SK-N-SH (cell line): ENCODE measurements at regions not wholly inside any gene's neighbourhood (a gene's known extent, or its start where the extent isn't known, plus 50 kb on each side); places are given as distances from the start of the nearest gene placed in this dataset.

Source experiments
- CTCF ChIA-PET: fragments of 300-600, 350-600 bp; formaldehyde crosslinking; extraction: SDS; loops from one replicate; lab custom pipeline; 2021; lab: Yijun Ruan, JAX
- POLR2A ChIA-PET: fragments of 350-600 bp; sonication (Branson Sonifier 250); formaldehyde crosslinking; extraction: SDS; loops from one replicate; lab custom pipeline; 2020; ENCODE audit warnings: antibody characterized with exemption, inconsistent platforms; lab: Yijun Ruan, JAX
- DNase-seq: peaks from one replicate; pipeline ENCODE4 v3.0.0; 2012
- H2AFZ ChIP-seq: fragments of 200-600 bp; sonication (generic); 2 replicates; pipeline ENCODE4 v1.8.1; 2016; ENCODE audit warnings: antibody characterized with exemption, mild to moderate bottlenecking, low read depth
- H3F3A ChIP-seq: fragments of 200-600 bp; sonication (generic); replicated peaks from 2 replicates; pipeline ENCODE3; 2016; ENCODE audit warnings: antibody characterized with exemption, mild to moderate bottlenecking; ENCODE audit not compliant: insufficient read depth
- H3K27ac ChIP-seq, 2 experiments: fragments of 200-500 bp in 1 of 2; fragments of 200-600 bp in 1 of 2; sonication (Bioruptor generic) in 1 of 2; sonication (generic), shearing (Covaris generic) in 1 of 2; 2 replicates each; pipeline versions ENCODE4 v1.5.1 to v1.6.1; 2014 to 2016; ENCODE audit warnings: low read depth in 2 of 2, inconsistent platforms in 1 of 2, low read length in 1 of 2, mild to moderate bottlenecking in 1 of 2, mixed read lengths in 1 of 2
- H3K27me3 ChIP-seq: fragments of 200-600 bp; sonication (generic), shearing (Covaris generic); 2 replicates; pipeline ENCODE4 v1.6.1; 2016; ENCODE audit warnings: mixed run types; ENCODE audit not compliant: insufficient read depth
- H3K36me3 ChIP-seq, 2 experiments: fragments of 200-500 bp in 1 of 2; fragments of 200-600 bp in 1 of 2; sonication (Bioruptor generic) in 1 of 2; sonication (generic) in 1 of 2; replicated peaks in 1 of 2; 2 replicates each; pipeline versions ENCODE3 to v1.5.1; 2014 to 2016; ENCODE audit warnings: low read length in 1 of 2, mild to moderate bottlenecking in 1 of 2; ENCODE audit not compliant: insufficient read depth in 2 of 2, control insufficient read depth in 1 of 2
- H3K4me1 ChIP-seq, 2 experiments: fragments of 200-500 bp in 1 of 2; fragments of 200-600 bp in 1 of 2; sonication (Bioruptor generic) in 1 of 2; sonication (generic), shearing (Covaris generic) in 1 of 2; 2 replicates each; pipeline versions ENCODE4 v1.5.1 to v1.6.1; 2014 to 2016; ENCODE audit warnings: low read depth in 1 of 2, low read length in 1 of 2, mixed run types in 1 of 2; ENCODE audit not compliant: insufficient read depth in 2 of 2, control insufficient read depth in 1 of 2
- H3K4me2 ChIP-seq: fragments of 200-600 bp; sonication (generic), shearing (Covaris generic); 2 replicates; pipeline ENCODE4 v1.6.1; 2017; ENCODE audit warnings: mixed run types
- H3K4me3 ChIP-seq, 2 experiments: fragments of 200-500 bp in 1 of 2; fragments of 200-600 bp in 1 of 2; sonication (Bioruptor generic) in 1 of 2; sonication (generic), shearing (Covaris generic) in 1 of 2; 2 replicates each; pipeline versions ENCODE4 v1.5.1 to v1.8.1; 2014 to 2016; ENCODE audit warnings: low read depth in 2 of 2, inconsistent platforms in 1 of 2, low read length in 1 of 2, mild to moderate bottlenecking in 1 of 2, mixed read lengths in 1 of 2, moderate library complexity in 1 of 2
- H3K79me2 ChIP-seq: fragments of 200-600 bp; sonication (generic); 2 replicates; pipeline ENCODE4 v1.8.1; 2017; ENCODE audit warnings: mild to moderate bottlenecking; ENCODE audit not compliant: insufficient read depth
- H3K9ac ChIP-seq: fragments of 200-600 bp; sonication (generic); 2 replicates; pipeline ENCODE4 v1.6.1; 2017; ENCODE audit warnings: mixed run types
- H3K9me2 ChIP-seq: fragments of 200-600 bp; sonication (generic); 2 replicates; pipeline ENCODE4 v1.6.1; 2017; ENCODE audit warnings: mixed run types
- H3K9me3 ChIP-seq: fragments of 200-600 bp; sonication (generic); 2 replicates; pipeline ENCODE4 v1.6.1; 2017; ENCODE audit warnings: mixed run types, mild to moderate bottlenecking, moderate library complexity
- H4K20me1 ChIP-seq: fragments of 200-600 bp; sonication (generic); 2 replicates; pipeline ENCODE4 v1.6.1; 2017; ENCODE audit warnings: mild to moderate bottlenecking, mixed run types; ENCODE audit not compliant: insufficient read depth
- CHD2 ChIP-seq: fragments of 150-350 bp; IDR thresholded peaks from 2 replicates; pipeline ENCODE4 v1.6.1; 2018; ENCODE audit warnings: low read length; ENCODE audit not compliant: partially characterized antibody
- CTCF ChIP-seq: fragments of 200-600 bp; sonication (generic); IDR thresholded peaks from 2 replicates; pipeline ENCODE4 v1.6.1; 2017; ENCODE audit warnings: antibody characterized with exemption, mild to moderate bottlenecking, moderate library complexity
- EP300 ChIP-seq, 2 experiments: IDR thresholded peaks; 2 replicates each; pipeline versions ENCODE4 v1.4.0 to v1.6.1; 2012; ENCODE audit warnings: borderline replicate concordance in 1 of 2, low read depth in 1 of 2, low read length in 1 of 2
- FOSL2 ChIP-seq: IDR thresholded peaks from 2 replicates; pipeline ENCODE4 v1.4.0; 2012; ENCODE audit warnings: low read depth, mild to moderate bottlenecking, moderate library complexity, borderline replicate concordance
- FOXJ3 ChIP-seq: sonication (generic); formaldehyde crosslinking; IDR thresholded peaks from 2 replicates; pipeline ENCODE4 v1.5.1; 2020; ENCODE audit warnings: mild to moderate bottlenecking, missing genetic modification reagents
- GATA2 ChIP-seq: sonication (generic); formaldehyde crosslinking; IDR thresholded peaks from 2 replicates; pipeline ENCODE4 v1.5.0; 2020; ENCODE audit warnings: mild to moderate bottlenecking, missing genetic modification reagents
- IRF3 ChIP-seq: fragments of 150-350 bp; IDR thresholded peaks from 2 replicates; pipeline ENCODE4 v1.6.1; 2016; ENCODE audit warnings: mild to moderate bottlenecking, low read depth, low read length
- JUND ChIP-seq: IDR thresholded peaks from 2 replicates; pipeline ENCODE4 v1.4.0; 2012
- MXI1 ChIP-seq: IDR thresholded peaks from 2 replicates; pipeline ENCODE4 v1.6.1; 2012; ENCODE audit warnings: mild to moderate bottlenecking, low read depth, low read length, improper control_type of control experiment
- NFIC ChIP-seq: IDR thresholded peaks from 2 replicates; pipeline ENCODE4 v1.4.0; 2012; ENCODE audit warnings: borderline replicate concordance
- PBX3 ChIP-seq: IDR thresholded peaks from 2 replicates; pipeline ENCODE4; 2012
- RAD21 ChIP-seq: IDR thresholded peaks from 2 replicates; pipeline ENCODE4 v1.6.1; 2012; ENCODE audit warnings: mild to moderate bottlenecking, low read length
- RCOR1 ChIP-seq: fragments of 150-350 bp; IDR thresholded peaks from 2 replicates; pipeline ENCODE4 v1.6.1; 2017; ENCODE audit warnings: antibody characterized with exemption, low read length
- RFX5 ChIP-seq: IDR thresholded peaks from 2 replicates; pipeline ENCODE4 v1.6.1; 2012; ENCODE audit warnings: mild to moderate bottlenecking, improper control_type of control experiment, low read length
- SMC3 ChIP-seq: IDR thresholded peaks from 2 replicates; pipeline ENCODE4 v1.6.1; 2012; ENCODE audit warnings: low read depth, low read length, improper control_type of control experiment
- USF1 ChIP-seq: IDR thresholded peaks from 2 replicates; pipeline ENCODE4 v1.4.0; 2012; ENCODE audit warnings: low read depth, borderline replicate concordance
- WGBS: methylation state at CpG from one replicate; pipeline ENCODE4 v1.1.6; 2017; ENCODE audit warnings: low lambda C conversion rate; 5-methylcytosine and 5-hydroxymethylcytosine counted together

GRCh38 chr9:118721276-118721675, 648.0 kb downstream of the BRINP1 start:
- H3K4me3 ChIP-seq: no peak overlapping the region
- ChIA-PET CTCF (no interaction called here), POLR2A (interaction anchor here (0.6 kb wide), 1 partner anchor 642 kb away, joined by 4 read pairs; no protein-coding TSS in a partner anchor)
- WGBS: 16% methylated on average over 3 of the region's 3 CpGs
- no peaks in the 10 kb centered on the region for H4K20me1 ChIP-seq
- H3K4me2 ChIP-seq: no peak overlapping the region
- no peaks in the 10 kb centered on the region for H3K9me2 ChIP-seq
- no peaks in the 10 kb centered on the region for H3F3A ChIP-seq
- no peak overlapping the region for H2AFZ ChIP-seq
- peak overlapping the region in 1 of 2 experiments; percentile 48; a peak in 1 of 4 replicates for H3K27ac ChIP-seq
- no peak overlapping the region for H3K9ac ChIP-seq
- H3K27me3 ChIP-seq: no peaks in the 10 kb centered on the region
- no peaks in the 10 kb centered on the region; the same call in 1 of the 2 replicates for H3K9me3 ChIP-seq
- peak; percentile 64 for TF ChIP-seq GATA2 (CRISPR knock-in tag)
- no peak for TF ChIP-seq MXI1
- TF ChIP-seq, all 33 proteins: peak for 1
- Histone ChIP-seq H3K79me2 (no peaks in the 10 kb centered on the region), H3K4me1 (peaks cover 0 to 4% of the 10 kb centered on the region in 2 experiments; a peak in 2 of 4 replicates), H3K36me3 (no peaks in the 10 kb centered on the region)
- DNase-seq: peak; percentile 36

GRCh38 chr9:118721923-118722322, 647.3 kb downstream of the BRINP1 start:
- no peaks in the 10 kb centered on the region for H4K20me1 ChIP-seq
- 10% methylated on average over 2 of the region's 2 CpGs for WGBS
- POLR2A ChIA-PET: interaction anchor here (0.6 kb wide), 1 partner anchor 642 kb away, joined by 4 read pairs; no protein-coding TSS in a partner anchor
- no peak overlapping the region for H3K9ac ChIP-seq
- no peaks in the 10 kb centered on the region; the same call in 1 of the 2 replicates for H3K9me3 ChIP-seq
- no peaks in the 10 kb centered on the region for H3F3A ChIP-seq
- no peaks in the 10 kb centered on the region for H3K36me3 ChIP-seq
- H3K4me1 ChIP-seq: peaks cover 0 to 4% of the 10 kb centered on the region in 2 experiments; a peak in 2 of 4 replicates
- peak overlapping the region in 1 of 2 experiments; percentile 48; a peak in 1 of 4 replicates for H3K27ac ChIP-seq
- no peaks in the 10 kb centered on the region for H3K27me3 ChIP-seq
- CTCF ChIA-PET: no interaction called here
- peak; percentile 17 for TF ChIP-seq CHD2
- no peak for TF ChIP-seq JUND
- peak in 1 of 2 experiments; percentile 73; a peak in 2 of 4 replicates for TF ChIP-seq EP300 (IDR thresholded peaks at IDR 0.05; ENCODE audit: borderline replicate concordance in 1 of 2, low read depth in 1 of 2, low read length in 1 of 2)
- peak; percentile 15; the same call in 1 of the 2 replicates for TF ChIP-seq RAD21
- peak; percentile 60; the same call in 1 of the 2 replicates for TF ChIP-seq RCOR1
- peak; percentile 87 for TF ChIP-seq GATA2 (CRISPR knock-in tag)
- no peak for TF ChIP-seq FOSL2
- peak; percentile 52; the same call in 1 of the 2 replicates for TF ChIP-seq FOXJ3
- no peaks in the 10 kb centered on the region for H3K9me2 ChIP-seq
- H3K79me2 ChIP-seq: no peaks in the 10 kb centered on the region
- H3K4me3 ChIP-seq: no peak overlapping the region
- no peak overlapping the region for H3K4me2 ChIP-seq
- H2AFZ ChIP-seq: no peak overlapping the region
- DNase-seq: peak; percentile 58

GRCh38 chr9:118729981-118730380, 639.3 kb downstream of the BRINP1 start:
- no peaks in the 10 kb centered on the region for H3F3A ChIP-seq
- TF ChIP-seq NFIC (no peak), IRF3 (no peak), CTCF (no peak), USF1 (no peak), CHD2 (no peak), PBX3 (no peak), SMC3 (no peak), EP300 (IDR thresholded peaks at IDR 0.05; ENCODE audit: borderline replicate concordance in 1 of 2, low read depth in 1 of 2, low read length in 1 of 2) (no peak), GATA2 (CRISPR knock-in tag) (no peak), RFX5 (no peak), JUND (no peak), FOSL2 (no peak)
- CTCF ChIA-PET: no interaction called here
- no peaks in the 10 kb centered on the region; the same call in 1 of the 2 replicates for H3K9me3 ChIP-seq
- H4K20me1 ChIP-seq: no peaks in the 10 kb centered on the region
- no peak overlapping the region for H2AFZ ChIP-seq
- H3K79me2 ChIP-seq: no peaks in the 10 kb centered on the region
- 41% methylated on average over 2 of the region's 2 CpGs for WGBS
- POLR2A ChIA-PET: no interaction called here
- H3K36me3 ChIP-seq: no peaks in the 10 kb centered on the region
- H3K27ac ChIP-seq: no peak overlapping the region
- no peak overlapping the region for H3K9ac ChIP-seq
- no peaks in the 10 kb centered on the region for H3K4me1 ChIP-seq
- DNase-seq: no peak
- H3K4me2 ChIP-seq: no peak overlapping the region
- no peak overlapping the region for H3K4me3 ChIP-seq
- no peaks in the 10 kb centered on the region for H3K9me2 ChIP-seq
- H3K27me3 ChIP-seq: no peaks in the 10 kb centered on the region
